CD4-positive, alpha-beta T cell treated with Interleukin-4 for 4 hours (primary cell): ENCODE measurements at regions not wholly inside any gene's neighbourhood (a gene's known extent, or its start where the extent isn't known, plus 50 kb on each side); places are given as distances from the start of the nearest gene placed in this dataset.
"Not testable (repeated sequence)": the region's sequence is repeated elsewhere in the genome, so short reads cannot be mapped to it uniquely, and the experiment has no call there.

Experiments used
- DNase-seq: peaks from one replicate; pipeline ENCODE4 v3.0.0-alpha.2; 2020

DNA sequence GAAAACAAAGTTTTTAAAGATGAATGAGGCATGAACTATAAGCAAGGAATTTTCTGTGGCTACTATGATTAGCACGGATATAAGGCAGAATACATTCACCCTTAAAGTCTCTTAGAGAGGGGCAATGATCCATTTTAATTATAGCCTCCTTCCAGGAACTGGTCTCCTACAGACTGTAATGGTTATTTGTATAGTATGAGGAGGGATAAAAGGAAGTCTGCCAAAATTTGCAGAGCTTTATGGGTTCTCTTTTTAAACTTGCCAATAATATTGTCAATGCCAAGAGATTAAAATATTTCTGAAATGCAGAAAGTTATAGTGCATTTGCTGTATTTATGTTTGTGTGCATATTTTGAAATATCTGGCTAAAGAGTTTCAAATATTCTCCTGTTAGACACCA, 271.4 kb upstream of the LUZP2 start:
- no peak for DNase-seq

DNA sequence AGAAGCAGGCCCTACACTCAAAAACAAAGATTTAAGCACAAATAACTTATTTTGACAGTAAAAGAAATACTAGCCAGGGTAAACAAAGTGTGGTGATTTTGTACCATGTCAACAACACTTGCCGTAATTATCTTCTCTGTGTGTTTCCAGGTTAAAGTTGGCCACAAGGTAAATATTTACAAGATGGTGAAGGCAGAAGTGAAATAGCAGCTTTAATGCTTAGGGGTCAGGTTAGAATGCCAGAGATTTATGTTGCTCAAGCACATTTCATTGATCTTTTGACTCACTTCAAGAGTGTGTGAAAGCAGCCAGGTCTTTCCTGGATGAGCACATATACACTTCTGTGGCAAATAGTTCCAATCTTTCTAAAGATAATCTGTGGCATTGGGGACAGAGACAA, 270.2 kb upstream of the LUZP2 start:
- no peak for DNase-seq

DNA sequence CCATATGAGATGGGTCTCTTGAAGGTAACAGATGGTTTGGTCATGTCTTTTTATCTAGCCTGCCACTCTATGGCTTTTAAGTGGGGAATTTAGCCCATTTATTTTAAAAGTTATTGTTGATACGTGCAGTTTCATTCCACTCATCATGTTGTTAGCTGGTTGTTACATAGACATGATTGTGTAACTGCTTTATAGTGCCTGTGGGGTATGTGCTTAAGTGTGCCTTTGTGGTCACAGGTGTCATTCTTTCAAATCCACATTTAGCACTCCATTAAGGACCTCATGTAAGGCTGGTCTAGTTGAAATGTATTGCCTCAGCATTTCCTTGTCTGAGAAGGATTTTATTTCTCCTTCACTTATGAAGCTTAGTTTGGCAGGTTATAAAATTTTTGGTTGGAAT, 263.8 kb upstream of the LUZP2 start:
- no peak for DNase-seq

DNA sequence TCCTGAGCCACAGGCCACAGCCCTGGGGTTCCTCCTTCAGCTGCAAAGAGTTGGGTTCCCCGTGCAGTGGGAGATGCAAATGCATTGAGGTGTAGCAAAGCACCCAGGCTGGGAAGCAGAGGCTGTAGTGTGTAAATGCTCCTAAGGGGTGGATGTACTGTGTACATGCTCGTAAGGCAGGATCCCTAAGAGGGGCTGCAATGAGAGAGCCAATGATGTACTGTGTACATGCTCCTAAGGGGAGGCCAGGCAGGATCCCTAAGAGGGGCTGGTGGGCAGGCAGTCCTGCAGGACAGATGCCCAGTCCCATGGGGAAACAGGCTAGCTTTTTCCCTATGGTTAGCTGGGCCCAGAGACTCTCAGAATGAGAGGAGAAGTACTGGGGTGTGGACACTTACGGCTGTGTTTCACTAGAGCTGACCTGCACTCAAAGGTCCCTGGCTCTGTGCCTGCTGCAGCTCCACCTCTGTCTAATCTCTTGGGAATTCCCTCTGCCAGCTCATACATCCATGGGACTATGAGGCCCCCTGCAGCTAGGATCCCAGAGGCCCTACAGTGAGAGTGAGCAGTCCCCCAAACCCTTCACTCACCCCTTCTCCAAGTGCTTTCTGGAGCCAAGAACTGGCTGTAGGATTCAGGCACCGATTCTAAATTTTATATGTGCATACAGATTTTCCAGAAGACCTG, 261.9 kb upstream of the LUZP2 start:
- DNase-seq: no peak

DNA sequence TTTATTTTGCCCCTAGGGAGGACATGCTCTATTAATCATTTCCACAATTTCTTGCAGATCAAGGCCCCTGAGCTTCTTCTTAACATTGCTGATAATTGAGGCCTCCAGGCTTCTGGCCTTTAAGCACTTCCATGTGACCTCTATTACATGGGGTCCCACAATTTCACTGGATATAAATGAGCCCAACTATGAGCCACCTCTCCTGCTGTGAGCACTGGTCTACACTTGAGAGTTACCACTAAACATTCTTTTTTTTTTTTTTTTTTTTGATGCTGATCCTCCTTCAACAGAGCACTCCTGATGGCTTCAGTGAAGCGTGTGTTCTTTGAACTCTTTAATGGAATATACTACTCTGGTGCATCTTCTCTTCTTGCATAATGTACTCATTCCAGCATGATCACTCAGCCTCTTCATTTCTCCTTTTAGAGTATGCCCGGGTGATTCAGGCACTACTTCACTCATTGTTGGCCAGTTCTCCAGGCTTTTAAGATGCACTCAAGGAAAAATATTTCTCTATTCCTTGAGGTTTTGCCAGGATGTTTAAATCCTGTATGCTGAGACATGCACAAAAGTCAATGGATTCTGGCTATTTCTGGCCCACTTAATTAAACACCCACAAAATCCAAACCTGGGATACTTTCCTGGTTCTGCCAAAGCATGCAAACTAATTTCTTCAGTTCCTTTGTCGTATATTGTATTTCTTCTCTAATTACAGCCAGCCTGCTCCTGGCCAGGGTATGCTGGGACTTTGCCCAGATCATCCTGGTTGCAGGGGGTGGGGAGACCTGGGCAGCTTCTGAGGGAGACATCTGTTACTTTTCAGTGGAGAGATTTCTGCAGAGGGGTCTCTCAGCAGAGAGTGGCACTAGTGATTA, 257.8 kb upstream of the LUZP2 start:
- no peak for DNase-seq

DNA sequence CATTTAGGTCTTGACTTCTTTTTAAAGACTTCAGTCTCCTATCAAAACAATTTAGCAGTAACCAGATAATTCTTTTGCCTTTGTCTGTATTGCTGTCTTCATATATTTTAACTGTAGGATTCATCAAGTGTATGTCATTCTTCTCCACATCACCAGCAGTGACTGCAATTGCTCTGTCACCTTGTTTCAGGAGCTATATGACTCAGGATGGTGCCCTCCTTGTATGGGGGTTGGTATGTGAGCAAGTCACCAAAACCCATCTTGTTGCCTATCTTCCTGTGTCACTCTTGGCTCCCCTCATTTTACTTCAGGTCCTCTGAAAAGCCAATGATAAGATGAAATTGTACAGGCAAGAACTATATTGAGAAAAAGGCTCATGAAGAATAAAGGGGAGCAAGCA, 256.9 kb upstream of the LUZP2 start:
- no peak for DNase-seq

DNA sequence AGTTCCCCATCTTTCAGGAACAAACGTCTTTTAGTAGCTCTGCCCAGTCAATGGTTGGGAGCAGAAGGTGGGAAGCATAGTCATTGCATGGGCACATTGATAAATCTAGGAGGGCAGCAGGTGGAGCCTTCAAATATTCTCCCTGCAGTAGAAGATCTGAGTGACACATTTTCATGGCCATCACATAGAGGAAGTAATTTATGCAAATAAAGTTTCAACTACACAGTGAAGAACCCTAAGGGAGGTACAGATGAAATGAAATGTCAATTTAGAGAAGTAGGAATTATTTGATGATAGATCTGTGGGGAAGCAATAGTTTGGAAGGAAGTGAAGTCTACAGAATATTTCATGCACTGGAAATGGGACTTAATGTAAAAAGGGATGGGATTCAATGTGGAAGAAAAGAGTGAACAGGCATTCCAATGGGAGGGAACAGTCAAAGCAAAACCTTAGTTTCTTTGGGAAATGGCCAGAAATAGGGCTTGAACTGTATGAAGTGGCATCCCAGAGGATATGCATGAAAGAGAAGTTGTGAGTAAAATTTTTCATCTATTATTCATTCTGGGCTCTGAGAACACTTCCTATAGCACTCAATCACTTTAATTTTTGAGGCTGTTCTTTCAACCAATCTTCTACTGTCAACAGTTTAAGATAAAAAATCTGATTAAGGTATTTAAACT, 256.2 kb upstream of the LUZP2 start:
- no peak for DNase-seq

DNA sequence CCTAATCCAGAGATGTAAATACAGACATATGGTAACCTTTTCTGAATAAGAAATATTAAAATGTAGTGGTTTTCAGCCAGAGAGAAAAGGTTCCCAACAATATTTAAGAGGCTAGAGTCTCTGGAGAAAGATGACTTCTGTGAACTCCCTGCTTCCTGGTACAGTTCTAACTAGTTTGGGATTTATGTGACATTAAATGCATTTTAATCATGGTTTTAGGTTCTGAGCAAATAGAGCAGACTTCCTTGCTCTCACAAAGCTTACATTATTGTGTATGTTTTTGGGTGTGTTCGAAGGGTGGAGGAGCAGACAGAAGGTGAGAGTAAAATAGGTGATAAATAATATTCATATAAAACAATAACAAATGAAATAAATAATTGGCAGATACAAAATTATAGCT, 250.1 kb upstream of the LUZP2 start:
- no peak for DNase-seq

DNA sequence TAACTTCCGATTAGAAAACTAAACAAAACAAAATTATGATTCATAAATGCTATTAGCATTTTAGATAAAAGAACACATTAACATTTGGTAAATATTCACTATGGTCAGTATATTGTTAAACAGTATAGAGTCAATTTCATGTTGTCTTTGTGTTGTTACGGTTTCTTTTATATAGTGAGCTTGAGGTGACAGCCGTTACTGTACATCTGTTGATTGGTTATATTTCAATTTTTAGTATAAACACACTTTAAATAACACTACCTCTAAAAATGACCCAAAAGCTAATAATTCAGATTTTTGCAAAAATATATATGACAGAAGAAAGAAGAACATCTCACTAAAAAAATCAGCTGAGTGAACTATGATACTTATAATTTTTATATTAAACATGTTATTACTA, 249.0 kb upstream of the LUZP2 start:
- no peak for DNase-seq

DNA sequence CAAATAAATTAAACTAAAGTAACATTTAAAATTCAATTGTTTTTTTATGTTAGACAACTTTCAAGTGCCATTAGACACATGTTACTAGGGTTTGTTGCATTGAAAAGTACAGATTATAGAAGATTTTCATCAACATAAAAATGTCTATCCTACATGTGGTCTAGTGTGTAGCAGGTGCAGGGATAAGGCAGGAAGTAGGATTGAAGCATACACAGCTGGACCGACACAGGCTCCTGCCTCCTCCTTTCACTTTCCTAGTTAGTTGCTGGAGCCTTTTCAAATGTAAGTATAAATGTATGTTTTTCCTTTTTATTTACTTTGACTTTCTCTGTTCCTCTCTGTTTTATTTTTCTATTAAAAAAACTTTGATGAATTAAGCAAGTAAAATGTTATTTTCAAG, 246.9 kb upstream of the LUZP2 start:
- DNase-seq: no peak

DNA sequence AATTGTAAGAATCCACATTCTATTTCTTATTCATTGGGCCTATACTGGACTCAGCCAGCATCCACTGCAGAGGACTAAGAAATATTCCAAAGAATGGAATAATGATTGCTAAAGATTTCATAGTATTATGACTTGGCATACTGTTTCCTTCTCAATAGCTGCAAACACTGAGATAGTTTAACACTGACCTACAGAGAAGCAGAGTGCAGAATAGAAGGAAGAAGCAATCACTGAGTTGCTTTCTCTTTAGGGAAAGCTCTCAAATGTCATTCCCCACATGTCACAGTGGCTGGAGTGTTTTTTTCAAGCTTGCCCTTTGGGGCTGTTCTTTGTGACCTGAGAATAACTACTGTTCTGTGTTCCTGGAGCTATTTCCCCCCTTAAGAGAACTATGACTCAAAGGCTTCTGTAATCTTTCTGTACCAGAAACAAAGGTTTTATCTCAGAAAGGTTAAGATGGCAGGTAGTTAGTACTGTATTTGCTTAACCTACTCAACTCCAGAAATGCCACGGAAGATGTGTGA, 243.6 kb upstream of the LUZP2 start:
- no peak for DNase-seq

DNA sequence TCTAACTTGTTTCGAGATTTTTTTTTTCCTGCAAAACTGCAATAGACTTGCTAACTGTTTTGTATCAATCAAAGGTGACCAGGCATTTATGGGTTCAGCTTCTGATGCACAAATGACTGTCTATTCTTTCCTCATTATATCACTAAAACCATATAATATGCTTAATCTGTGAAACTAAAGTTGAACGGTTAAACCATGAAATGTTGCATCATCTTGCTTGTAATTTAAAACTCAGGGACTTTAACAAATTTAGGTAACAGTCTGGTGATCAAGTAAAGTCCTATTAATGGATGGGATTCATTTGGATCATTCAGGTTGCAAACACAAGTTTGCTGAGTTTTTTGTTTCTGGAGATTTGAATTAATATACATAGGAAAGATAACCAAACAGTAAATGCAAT, 232.0 kb upstream of the LUZP2 start:
- no peak for DNase-seq

DNA sequence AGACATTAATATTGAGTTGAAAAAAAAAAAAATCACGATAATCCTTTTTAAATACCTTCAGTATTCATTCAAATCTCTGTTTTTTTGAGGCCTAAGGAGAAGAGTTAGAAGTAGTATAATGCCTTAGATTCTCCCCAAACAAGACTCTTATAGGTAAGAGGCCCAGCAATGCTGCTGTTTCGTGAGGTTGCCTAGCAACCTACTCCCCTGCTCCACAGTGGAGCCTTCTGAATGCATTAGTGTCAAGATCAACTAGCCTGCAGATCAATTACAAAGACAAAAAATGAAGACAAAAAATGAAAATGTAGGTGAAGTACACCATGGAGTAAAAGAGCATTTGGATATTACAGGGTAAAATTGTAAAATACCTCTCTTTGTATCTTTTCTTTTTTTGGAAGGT, 229.8 kb upstream of the LUZP2 start:
- no peak for DNase-seq

DNA sequence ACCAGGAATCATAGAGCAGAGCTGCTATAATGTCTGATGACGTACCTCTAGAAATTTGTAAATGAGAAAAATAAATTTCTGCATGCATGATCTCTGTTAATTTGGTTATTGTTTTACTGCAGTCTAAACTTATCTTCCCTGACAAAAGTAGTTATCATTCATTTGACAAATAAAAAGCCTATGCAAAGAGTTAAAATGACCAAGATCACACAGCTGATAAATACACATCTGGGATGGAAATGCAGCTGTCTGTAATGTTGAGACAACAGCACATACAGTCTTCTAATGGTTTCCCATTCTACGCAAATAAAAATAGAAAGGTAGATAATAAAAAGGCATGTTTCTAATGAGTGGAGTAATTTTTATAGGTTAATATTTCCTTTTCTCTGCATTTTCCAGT, 225.1 kb upstream of the LUZP2 start:
- DNase-seq: no peak

DNA sequence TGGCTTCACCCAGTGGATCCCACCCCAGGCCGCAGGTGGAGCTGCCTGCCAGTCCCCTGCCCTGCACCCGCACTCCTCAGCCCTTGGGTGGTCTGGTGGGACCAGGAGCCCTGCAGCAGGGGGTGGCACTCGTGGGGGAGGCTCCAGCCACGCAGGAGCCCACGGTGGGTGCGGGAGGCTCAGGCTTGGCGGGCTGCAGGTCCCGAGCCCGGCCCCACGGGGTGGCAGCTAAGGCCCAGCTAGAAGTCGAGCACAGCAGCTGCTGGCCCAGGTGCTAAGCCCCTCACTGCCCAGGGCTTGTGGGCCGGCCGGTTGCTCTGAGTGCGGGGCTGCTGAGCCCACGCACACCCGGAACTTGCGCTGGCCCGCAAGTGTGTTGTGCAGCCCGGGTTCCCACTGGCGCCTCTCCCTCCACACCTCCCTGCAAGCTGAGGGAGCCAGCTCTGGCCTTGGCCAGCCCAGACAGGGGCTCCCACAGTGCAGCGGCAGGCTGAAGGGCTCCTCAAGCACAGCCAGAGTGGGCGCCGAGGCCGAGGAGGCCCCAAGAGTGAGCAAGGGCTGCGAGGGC, 222.6 kb upstream of the LUZP2 start:
- not testable (repeated sequence) for DNase-seq

DNA sequence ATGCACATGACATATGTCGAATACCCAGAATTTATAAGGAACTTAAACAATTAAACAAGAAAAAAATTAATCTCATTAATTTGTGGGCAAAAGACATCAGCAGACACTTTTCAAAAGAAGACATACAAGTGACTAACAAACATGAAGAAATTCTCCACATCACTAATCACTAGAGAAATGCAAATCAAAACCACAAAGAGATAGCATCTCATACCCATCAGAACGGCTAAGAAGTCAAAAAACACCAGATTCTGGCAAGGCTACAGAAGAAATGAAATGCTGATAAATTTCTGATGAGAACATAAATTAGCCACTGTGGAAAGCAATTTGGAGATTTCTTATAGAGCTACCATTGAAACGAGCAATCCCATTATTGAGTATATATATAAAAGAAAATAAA, 210.6 kb upstream of the LUZP2 start:
- DNase-seq: no peak

DNA sequence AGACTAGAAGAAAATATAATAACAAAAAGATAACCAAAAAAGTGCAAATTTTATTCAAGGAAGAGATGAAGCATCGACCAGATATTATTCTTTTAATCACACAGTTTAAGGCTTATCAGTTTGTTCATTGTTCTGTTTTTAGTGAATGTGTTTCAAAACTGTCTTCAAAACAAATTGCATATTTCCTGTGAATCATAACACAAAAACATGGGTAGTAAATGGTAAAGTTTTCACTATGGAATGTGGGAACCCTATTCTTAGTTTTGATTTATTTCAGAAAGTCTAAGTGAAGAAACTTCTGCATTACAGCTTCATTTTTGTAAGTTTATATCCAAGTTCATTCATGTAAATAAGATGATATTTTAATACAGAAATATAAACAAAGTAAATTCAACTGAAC, 207.6 kb upstream of the LUZP2 start:
- DNase-seq: no peak

DNA sequence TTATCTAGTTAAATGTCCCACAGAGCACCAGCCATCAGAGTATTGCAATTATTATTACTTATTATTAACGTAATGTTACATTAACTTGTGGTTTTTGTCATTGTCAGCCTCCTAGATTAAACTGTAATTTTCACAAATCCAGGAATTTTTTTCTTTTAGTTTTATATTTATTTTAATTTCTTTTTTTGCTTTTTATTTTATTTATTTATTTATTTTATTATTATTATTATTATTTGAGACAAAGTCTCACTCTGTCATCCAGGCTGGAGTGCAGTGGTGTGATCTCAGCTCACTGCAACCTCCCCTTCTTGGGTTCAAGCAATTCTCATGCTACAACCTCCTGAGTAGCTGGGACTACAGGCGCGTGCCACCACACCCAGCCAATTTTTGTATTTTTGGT, 202.9 kb upstream of the LUZP2 start:
- no peak for DNase-seq

DNA sequence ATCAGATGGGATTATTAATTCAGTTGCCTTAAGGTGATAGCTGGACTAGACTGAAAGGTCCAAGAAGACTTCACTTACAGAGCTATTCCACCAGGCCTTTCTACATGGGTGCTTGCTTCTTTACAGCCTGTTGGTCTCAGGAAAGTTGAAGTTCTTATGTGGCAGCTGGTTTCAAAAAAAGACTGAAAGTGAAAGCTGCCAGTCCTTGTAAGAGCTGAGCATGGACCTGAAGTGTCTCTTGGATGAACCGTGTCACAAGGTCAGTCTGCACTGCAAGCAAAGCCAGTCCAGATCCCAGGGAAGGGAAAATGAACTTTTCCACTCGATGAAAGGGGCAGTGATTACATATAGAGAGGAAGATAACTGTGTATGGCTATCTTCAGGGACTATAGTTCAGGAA, 201.5 kb upstream of the LUZP2 start:
- no peak for DNase-seq

DNA sequence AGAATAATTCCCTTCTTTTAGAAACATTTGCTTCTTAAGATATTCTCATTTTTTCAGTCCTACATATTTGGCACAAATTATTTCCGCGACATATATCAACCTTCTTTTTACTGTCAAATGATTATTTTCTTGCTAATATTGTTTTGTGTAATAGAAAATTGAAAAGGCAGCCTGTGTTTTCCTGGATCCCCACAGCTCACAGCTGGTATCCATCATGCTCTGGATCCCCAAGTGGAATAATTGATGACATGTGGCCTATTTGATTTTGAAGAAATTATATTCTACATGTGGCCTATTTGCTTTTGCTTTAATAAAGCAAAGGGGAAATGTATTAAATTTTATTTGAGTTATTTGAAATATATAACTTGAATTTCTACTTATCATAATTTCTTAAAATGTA, 199.4 kb upstream of the LUZP2 start:
- no peak for DNase-seq

DNA sequence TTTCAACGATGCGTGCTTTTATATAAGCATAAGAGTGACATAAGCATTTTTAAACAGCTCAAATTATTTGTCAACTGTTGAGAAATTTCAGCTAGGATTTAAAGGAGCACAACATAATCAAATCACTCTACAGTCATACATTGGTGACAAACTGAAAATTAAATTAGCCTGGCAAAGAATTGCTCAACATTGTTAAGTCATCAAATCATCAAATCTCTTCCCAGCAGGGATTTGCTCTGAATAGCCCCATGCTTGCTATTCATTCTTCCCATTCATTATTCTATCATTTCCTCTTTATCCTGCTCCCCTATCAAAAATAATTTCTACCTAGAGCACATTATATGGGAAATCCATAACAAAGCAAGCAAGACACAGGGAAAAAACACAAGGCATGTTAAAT, 198.7 kb upstream of the LUZP2 start:
- no peak for DNase-seq

DNA sequence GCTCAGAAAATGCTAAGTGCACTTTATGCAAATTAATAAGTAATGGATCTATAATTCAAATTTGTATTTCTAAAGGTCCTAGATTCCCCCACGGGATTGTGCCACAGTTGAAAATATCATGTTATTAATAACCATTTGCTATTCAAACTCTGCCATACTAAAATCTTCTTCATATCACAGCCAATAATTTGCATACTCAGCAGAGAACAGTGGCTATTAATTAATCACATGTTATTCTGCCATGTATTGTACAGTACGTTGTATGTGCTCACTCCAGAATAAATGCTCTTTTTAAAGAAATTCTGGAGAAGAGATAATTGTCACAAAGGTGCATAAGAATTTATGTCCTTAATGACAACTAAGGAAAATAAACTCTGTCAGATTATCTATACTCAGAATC, 184.9 kb upstream of the LUZP2 start:
- DNase-seq: no peak

DNA sequence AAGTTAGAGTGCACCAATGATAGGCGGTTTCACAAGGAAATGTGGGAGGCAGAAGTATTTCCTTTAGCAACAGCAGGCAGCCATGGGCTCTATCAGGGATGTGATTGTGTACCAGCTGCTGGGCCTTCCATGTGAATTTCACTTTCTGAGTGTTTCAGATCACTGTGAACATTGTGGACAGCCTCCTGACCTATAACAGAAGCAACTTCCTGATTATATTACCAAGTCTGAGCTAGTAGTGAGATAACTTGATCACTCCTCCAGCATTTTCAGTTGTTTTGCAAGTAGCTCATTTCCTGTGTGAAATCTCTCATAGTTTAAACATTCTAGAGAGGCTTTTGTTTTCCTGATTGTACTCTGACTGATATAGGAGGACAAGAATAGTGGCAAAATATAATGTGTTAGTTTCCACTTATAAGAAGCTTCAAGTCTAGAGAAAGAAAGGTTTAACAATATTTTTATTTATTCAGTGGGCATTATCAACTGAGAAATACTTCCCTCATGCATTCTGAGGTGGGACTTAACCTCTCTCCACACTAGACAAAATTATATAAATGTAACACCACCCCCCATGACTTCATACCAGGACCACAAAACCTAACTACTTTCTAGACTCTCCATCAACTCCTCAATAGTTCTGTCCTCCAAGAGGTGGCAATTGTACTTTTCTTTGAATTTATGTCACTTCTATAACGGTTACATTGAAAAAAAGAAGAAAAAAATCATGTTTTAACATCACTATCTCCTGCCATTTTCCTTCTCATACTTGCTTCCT, 184.2 kb upstream of the LUZP2 start:
- DNase-seq: no peak
